GM12878 (cell line): ENCODE measurements at regions not wholly inside any gene's neighbourhood (a gene's known extent, or its start where the extent isn't known, plus 50 kb on each side); places are given as distances from the start of the nearest gene placed in this dataset.

ENCODE experiments used
- ATAC-seq: fragments of 200-7000 bp; cut with Tn5 transposase; 3 replicates; pipeline ENCODE4 v1.9.1; 2020; ENCODE audit warnings: mild to moderate bottlenecking, moderate library complexity
- BruUV-seq: library from RNA; stranded (reverse); fragments of 400-500 nt; replicated peaks from 2 replicates; lab custom pipeline; 2021; lab: Mats Ljungman, UMichigan
- CTCF ChIA-PET: fragments of 300-600 bp; sonication (Branson Sonifier 250); formaldehyde crosslinking; extraction: SDS; loops from one replicate; lab custom pipeline; 2021; ENCODE audit warnings: inconsistent platforms; lab: Yijun Ruan, JAX
- POLR2A ChIA-PET: fragments of 350-600 bp; formaldehyde crosslinking; extraction: SDS; loops from one replicate; lab custom pipeline; 2021; ENCODE audit warnings: inconsistent platforms; lab: Charles Lee
- RAD21 ChIA-PET: fragments of 300-600 bp; sonication (Branson Sonifier 250); formaldehyde crosslinking; loops from one replicate; lab custom pipeline; 2023; ENCODE audit warnings: antibody characterized with exemption; ENCODE audit not compliant: unreplicated experiment; lab: Charles Lee
- SMC1A ChIA-PET: fragments of 300-600 bp; sonication (Branson Sonifier 250); formaldehyde crosslinking; loops from one replicate; lab custom pipeline; 2023; ENCODE audit not compliant: unreplicated experiment, uncharacterized antibody; lab: Charles Lee
- DNase-seq: peaks from one replicate; pipeline ENCODE4 v3.0.0-alpha.2; 2011; ENCODE audit warnings: low read depth, low spot score
- FAIRE-seq: peaks from 3 replicates; lab custom pipeline; 2011; peaks lifted over from hg19 to GRCh38; lab: Jason Lieb, UNC
- H2AFZ ChIP-seq: 2 replicates; pipeline ENCODE4 v1.6.0; 2011; ENCODE audit warnings: low read depth, low read length, control low read depth; ENCODE audit not compliant: control insufficient read depth
- H3K27ac ChIP-seq: 2 replicates; pipeline ENCODE4 v1.5.1; 2011; ENCODE audit warnings: control low read depth; ENCODE audit not compliant: control insufficient read depth, insufficient read depth
- H3K27me3 ChIP-seq, 2 experiments: replicated peaks in 1 of 2; 2 replicates each; pipeline versions ENCODE4 v1.6.0 to v1.6.1; 2011; ENCODE audit warnings: low read length in 1 of 2; ENCODE audit not compliant: control insufficient read depth in 2 of 2, insufficient read depth in 2 of 2
- H3K36me3 ChIP-seq, 2 experiments: 2 replicates each; pipeline ENCODE4 v1.5.1; 2011; ENCODE audit warnings: low read length in 1 of 2; ENCODE audit not compliant: control insufficient read depth in 2 of 2, insufficient read depth in 2 of 2
- H3K4me1 ChIP-seq: 2 replicates; pipeline ENCODE4 v1.6.1; 2011; ENCODE audit warnings: mild to moderate bottlenecking, low read length, moderate library complexity, mixed read lengths; ENCODE audit not compliant: control insufficient read depth, insufficient read depth
- H3K4me2 ChIP-seq: 2 replicates; pipeline ENCODE4 v1.6.0; 2011; ENCODE audit warnings: control low read depth; ENCODE audit not compliant: control insufficient read depth, insufficient read depth
- H3K4me3 ChIP-seq: fragments of 200-600 bp; sonication (generic); 2 replicates; pipeline ENCODE4 v1.5.1; 2016
- H3K79me2 ChIP-seq: 2 replicates; pipeline ENCODE4 v1.6.0; 2011; ENCODE audit warnings: low read length; ENCODE audit not compliant: control insufficient read depth, insufficient read depth
- H3K9ac ChIP-seq: 2 replicates; pipeline ENCODE4 v1.8.0; 2011; ENCODE audit warnings: low read length, control low read depth, mixed read lengths; ENCODE audit not compliant: control insufficient read depth, insufficient read depth
- H3K9me3 ChIP-seq: replicated peaks from 3 replicates; pipeline ENCODE4 v1.5.1; 2011; ENCODE audit warnings: mild to moderate bottlenecking, low read length; ENCODE audit not compliant: control insufficient read depth, insufficient read depth
- H4K20me1 ChIP-seq: 2 replicates; pipeline ENCODE4 v1.6.0; 2011; ENCODE audit not compliant: control insufficient read depth, insufficient read depth
- CTCF ChIP-seq, 3 experiments: IDR thresholded peaks in 2 of 3; conservative IDR thresholded peaks in 1 of 3; 2 replicates each; pipeline ENCODE4 v1.5.1; 2011; ENCODE audit warnings: low read depth in 3 of 3, low read length in 3 of 3, mild to moderate bottlenecking in 3 of 3, control low read depth in 2 of 3, moderate library complexity in 2 of 3, inconsistent platforms in 1 of 3, mixed read lengths in 1 of 3; ENCODE audit not compliant: control insufficient read depth in 2 of 3, insufficient read depth in 1 of 3; ENCODE audit errors: extremely low read depth in 1 of 3
- IRF4 ChIP-seq: IDR thresholded peaks from 2 replicates; pipeline ENCODE4 v1.6.1; 2011; ENCODE audit warnings: low read depth, low read length
- RAD21 ChIP-seq: IDR thresholded peaks from 2 replicates; pipeline ENCODE4 v1.6.1; 2011; ENCODE audit warnings: mild to moderate bottlenecking, low read depth, low read length, moderate library complexity; ENCODE audit not compliant: insufficient read depth
- RELB ChIP-seq: fragments of 450-650 bp; IDR thresholded peaks from 2 replicates; pipeline ENCODE4 v1.6.1; 2017; ENCODE audit warnings: low read depth, mild to moderate bottlenecking, moderate library complexity
- ZBED1 ChIP-seq: IDR thresholded peaks from 2 replicates; pipeline ENCODE4 v1.6.1; 2016; ENCODE audit warnings: borderline replicate concordance
- ZNF384 ChIP-seq: IDR thresholded peaks from 2 replicates; pipeline ENCODE4 v1.6.1; 2012; ENCODE audit warnings: low read depth, mild to moderate bottlenecking, low read length, improper control_type of control experiment, borderline replicate concordance
- WGBS: methylation state at CpG from one replicate; pipeline ENCODE4 v1.1.6; 2016; ENCODE audit warnings: low lambda C conversion rate; ENCODE audit not compliant: insufficient replicate concordance, insufficient coverage; ENCODE audit errors: missing lambda C conversion rate; 5-methylcytosine and 5-hydroxymethylcytosine counted together
- in situ Hi-C: fragments of 300-500 bp; cut with MboI; formaldehyde crosslinking; loops from 9 replicates; pipeline ENCODE4 v1.14.3; 2018; ENCODE audit warnings: mixed read lengths
- intact Hi-C: fragments of 100-400 bp; cut with micrococcal nuclease; formaldehyde crosslinking; loops from one replicate; pipeline ENCODE4 v1.14.2; 2022; ENCODE audit not compliant: unreplicated experiment
- TF ChIP-seq, protein P1 (sequence below): fragments of 450-650 bp; IDR thresholded peaks from 2 replicates; pipeline ENCODE4 v1.6.1; 2014; ENCODE audit warnings: mild to moderate bottlenecking

GRCh38 chr4:12723849-12724447 lies 760.2 kb downstream of the RAB28 start:
- Histone ChIP-seq H3K9ac (no peak overlapping the region), H2AFZ (no peak overlapping the region), H3K36me3 (no peaks in the 10 kb centered on the region), H3K79me2 (no peaks in the 10 kb centered on the region), H3K4me1 (no peaks in the 10 kb centered on the region), H3K9me3 (no peaks in the 10 kb centered on the region), H3K27me3 (no peaks in the 10 kb centered on the region), H3K4me2 (no peak overlapping the region; the same call in 1 of the 2 replicates), H3K4me3 (no peak overlapping the region), H3K27ac (no peak overlapping the region), H4K20me1 (no peaks in the 10 kb centered on the region)
- whole genome bisulfite sequencing = 3% methylated on average over 6 of the region's 7 CpGs
- POLR2A ChIA-PET = no interaction called here
- ATAC-seq (no peak), DNase-seq (no peak), FAIRE-seq (no peak)
- RAD21 ChIA-PET = interaction anchor here (0.7 kb wide), 1 partner anchor 1201 kb away, joined by 3 read pairs; no protein-coding TSS in a partner anchor
- intact Hi-C loops (loop anchor here (1.0 kb wide), 1 partner anchor 45 kb away; no protein-coding TSS in a partner anchor), in situ Hi-C loops (no loop called here)
- no peak for TF ChIP-seq RELB
- peak; percentile 32; the same call in 1 of the 2 replicates for TF ChIP-seq ZNF384
- TF ChIP-seq, protein P1, sequence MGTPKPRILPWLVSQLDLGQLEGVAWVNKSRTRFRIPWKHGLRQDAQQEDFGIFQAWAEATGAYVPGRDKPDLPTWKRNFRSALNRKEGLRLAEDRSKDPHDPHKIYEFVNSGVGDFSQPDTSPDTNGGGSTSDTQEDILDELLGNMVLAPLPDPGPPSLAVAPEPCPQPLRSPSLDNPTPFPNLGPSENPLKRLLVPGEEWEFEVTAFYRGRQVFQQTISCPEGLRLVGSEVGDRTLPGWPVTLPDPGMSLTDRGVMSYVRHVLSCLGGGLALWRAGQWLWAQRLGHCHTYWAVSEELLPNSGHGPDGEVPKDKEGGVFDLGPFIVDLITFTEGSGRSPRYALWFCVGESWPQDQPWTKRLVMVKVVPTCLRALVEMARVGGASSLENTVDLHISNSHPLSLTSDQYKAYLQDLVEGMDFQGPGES = no peak
- TF ChIP-seq RAD21 = peak; percentile 61
- no peak for TF ChIP-seq IRF4
- no peak for TF ChIP-seq ZBED1
- TF ChIP-seq CTCF (IDR thresholded peaks at IDR 0.05 in 2 of 3, conservative IDR thresholded peaks at IDR 0.05 in 1 of 3; ENCODE audit: control insufficient read depth in 2 of 3, extremely low read depth in 1 of 3, insufficient read depth in 1 of 3, low read depth in 3 of 3, low read length in 3 of 3) = peak in 2 of 3 experiments; percentile 12 to 19; a peak in 2 of 6 replicates
- CTCF ChIA-PET = interaction anchor here (0.6 to 3.2 kb wide), 6 partner anchors 12 to 1738 kb away, joined by 3 to 15 read pairs (median 3); no protein-coding TSS in a partner anchor
- BruUV-seq = no TSS peak
- SMC1A ChIA-PET = interaction anchor here (0.6 to 1.5 kb wide), 6 partner anchors 13 to 1083 kb away, joined by 3 to 6 read pairs (median 4); no protein-coding TSS in a partner anchor
